PC-9 (cell line): ENCODE measurements at regions not wholly inside any gene's neighbourhood (a gene's known extent, or its start where the extent isn't known, plus 50 kb on each side); places are given as distances from the start of the nearest gene placed in this dataset.

Source experiments
- BruUV-seq: library from RNA; stranded (reverse); fragments of 400-500 nt; replicated peaks from 2 replicates; lab custom pipeline; 2021; lab: Mats Ljungman, UMichigan
- CTCF ChIA-PET: fragments of 300-600 bp; sonication (Branson Sonifier 250); formaldehyde crosslinking; loops from one replicate; lab custom pipeline; 2022; ENCODE audit warnings: antibody characterized with exemption; lab: Charles Lee
- POLR2A ChIA-PET: fragments of 300-600 bp; sonication (Branson Sonifier 250); formaldehyde crosslinking; loops from one replicate; lab custom pipeline; 2022; ENCODE audit warnings: antibody characterized with exemption; ENCODE audit not compliant: unreplicated experiment; lab: Charles Lee
- DNase-seq, 2 experiments: peaks; one replicate each; pipeline versions ENCODE4 v3.0.0 to v3.0.0-alpha.2; 2015 to 2022; ENCODE audit warnings: mixed read lengths in 1 of 2
- H2AFZ ChIP-seq: fragments of 200-600 bp; sonication (generic); 2 replicates; pipeline ENCODE4 v1.8.1; 2017; ENCODE audit warnings: antibody characterized with exemption
- H3F3A ChIP-seq: fragments of 200-600 bp; sonication (generic); 2 replicates; pipeline ENCODE4 v1.8.1; 2017; ENCODE audit warnings: antibody characterized with exemption, mild to moderate bottlenecking, low read depth; ENCODE audit not compliant: insufficient read depth
- H3K27ac ChIP-seq: fragments of 200-600 bp; sonication (generic); 2 replicates; pipeline ENCODE4 v1.6.1; 2016; ENCODE audit warnings: mixed run types
- H3K27me3 ChIP-seq: fragments of 200-600 bp; sonication (generic); 2 replicates; pipeline ENCODE4 v1.6.1; 2016; ENCODE audit warnings: low read depth, mixed run types; ENCODE audit not compliant: insufficient read depth
- H3K36me3 ChIP-seq: fragments of 200-600 bp; sonication (generic); 2 replicates; pipeline ENCODE4 v1.6.1; 2016; ENCODE audit warnings: low read depth, mixed run types
- H3K4me1 ChIP-seq: fragments of 200-600 bp; sonication (generic); replicated peaks from 2 replicates; pipeline ENCODE4 v1.6.1; 2016; ENCODE audit warnings: mixed run types; ENCODE audit not compliant: insufficient read depth
- H3K4me2 ChIP-seq: fragments of 200-600 bp; sonication (generic); 2 replicates; pipeline ENCODE4 v1.6.1; 2017; ENCODE audit warnings: mixed run types
- H3K4me3 ChIP-seq: fragments of 200-600 bp; sonication (generic); 2 replicates; pipeline ENCODE4 v1.6.1; 2016; ENCODE audit warnings: mixed run types
- H3K79me2 ChIP-seq: fragments of 200-600 bp; sonication (generic); 2 replicates; pipeline ENCODE4 v1.6.1; 2017; ENCODE audit warnings: low read depth, mixed run types
- H3K9me2 ChIP-seq: fragments of 200-600 bp; sonication (generic); 2 replicates; pipeline ENCODE4 v1.8.1; 2017; ENCODE audit warnings: mild to moderate bottlenecking; ENCODE audit not compliant: insufficient read depth
- H3K9me3 ChIP-seq: fragments of 200-600 bp; sonication (generic); 2 replicates; pipeline ENCODE4 v1.8.1; 2016; ENCODE audit warnings: low read depth; ENCODE audit not compliant: insufficient read depth
- H4K20me1 ChIP-seq: fragments of 200-600 bp; sonication (generic); 2 replicates; pipeline ENCODE4 v1.8.1; 2017; ENCODE audit not compliant: insufficient read depth
- CTCF ChIP-seq: fragments of 200-600 bp; sonication (generic); conservative IDR thresholded peaks from 2 replicates; pipeline ENCODE4 v1.6.1; 2017; ENCODE audit warnings: mixed run types, antibody characterized with exemption, mild to moderate bottlenecking, moderate library complexity
- EZH2 ChIP-seq: fragments of 200-600 bp; sonication (generic); IDR thresholded peaks from 2 replicates; pipeline ENCODE4 v1.8.0; 2017; ENCODE audit warnings: antibody characterized with exemption, low read depth
- intact Hi-C: fragments of 100-400 bp; cut with micrococcal nuclease; formaldehyde crosslinking; loops from one replicate; pipeline ENCODE4 v1.10.0; 2022; ENCODE audit not compliant: unreplicated experiment

DNA sequence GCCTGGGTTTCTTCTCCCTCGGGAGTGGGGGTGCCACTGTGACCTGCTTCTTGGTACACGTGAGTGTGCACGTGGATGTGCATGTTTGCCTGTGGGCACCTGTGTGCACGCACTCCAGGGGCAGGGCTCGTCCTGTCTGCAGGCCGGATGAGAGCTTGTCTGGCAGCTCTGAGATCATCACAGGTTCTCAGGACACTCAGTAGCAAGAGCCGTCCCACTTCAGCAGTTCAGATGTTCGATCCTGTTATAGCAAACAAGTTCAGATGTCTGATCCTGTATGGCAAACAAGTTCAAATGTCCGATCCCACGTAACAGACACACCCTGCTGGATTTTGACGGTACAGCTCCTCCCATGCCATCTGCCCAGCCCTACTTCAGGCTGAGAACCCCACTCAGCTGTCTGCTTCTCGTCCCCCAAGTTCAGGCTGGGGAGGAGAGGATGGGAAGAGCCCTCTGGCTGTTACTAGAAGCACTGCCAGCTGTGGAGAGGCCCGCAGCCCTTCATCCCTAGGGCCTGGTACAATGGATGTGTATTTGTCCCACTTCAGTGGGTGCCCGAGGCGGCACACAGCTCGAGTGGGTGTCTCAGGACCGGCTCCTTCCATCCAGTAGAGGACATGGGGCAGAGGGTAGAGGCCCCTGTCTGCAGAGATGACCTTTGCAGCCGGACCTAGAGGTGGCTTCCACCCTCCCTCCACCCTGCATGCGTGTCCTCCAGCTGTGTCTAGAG lies 1126.9 kb downstream of the BRD1 start:
- H3K79me2 ChIP-seq, result no peaks in the 10 kb centered on the region
- DNase-seq, result no peak
- peaks cover 80% of the 10 kb centered on the region for H3K27me3 ChIP-seq
- H4K20me1 ChIP-seq, result no peaks in the 10 kb centered on the region; the same call in 1 of the 2 replicates
- H3K36me3 ChIP-seq, result no peaks in the 10 kb centered on the region
- TF ChIP-seq EZH2 (no peak), CTCF (no peak)
- ChIA-PET POLR2A (no interaction called here), CTCF (no interaction called here)
- H3K27ac ChIP-seq, result no peak overlapping the region
- no peaks in the 10 kb centered on the region for H3K9me3 ChIP-seq
- no peaks in the 10 kb centered on the region for H3K4me1 ChIP-seq
- H2AFZ ChIP-seq, result no peak overlapping the region
- intact Hi-C loops, result no loop called here
- H3K4me3 ChIP-seq, result no peak overlapping the region
- no peak overlapping the region for H3K4me2 ChIP-seq
- no TSS peak for BruUV-seq
- no peaks in the 10 kb centered on the region for H3F3A ChIP-seq
- no peaks in the 10 kb centered on the region for H3K9me2 ChIP-seq

GRCh38 chr22:48700180-48700565 lies 1127.5 kb downstream of the BRD1 start:
- Histone ChIP-seq H3F3A (no peaks in the 10 kb centered on the region), H3K4me1 (no peaks in the 10 kb centered on the region), H3K27me3 (peaks cover 80% of the 10 kb centered on the region), H3K9me3 (no peaks in the 10 kb centered on the region), H3K79me2 (no peaks in the 10 kb centered on the region), H3K4me2 (no peak overlapping the region), H3K27ac (no peak overlapping the region), H3K9me2 (no peaks in the 10 kb centered on the region), H4K20me1 (no peaks in the 10 kb centered on the region; the same call in 1 of the 2 replicates), H2AFZ (no peak overlapping the region), H3K4me3 (no peak overlapping the region), H3K36me3 (no peaks in the 10 kb centered on the region)
- TF ChIP-seq EZH2 (no peak), CTCF (no peak)
- no TSS peak for BruUV-seq
- intact Hi-C loops, result no loop called here
- CTCF ChIA-PET, result no interaction called here
- POLR2A ChIA-PET, result no interaction called here
- DNase-seq, result no peak

- no peaks in the 10 kb centered on the region for H3K9me2 ChIP-seq
Measured at GRCh38 chr22:48699511-48699910, 1128.2 kb downstream of the BRD1 start.

More at GRCh38 chr22:48699511-48699910, 1128.2 kb downstream of the BRD1 start:
- intact Hi-C loops, result no loop called here
- no peaks in the 10 kb centered on the region for H3K4me1 ChIP-seq
- no peak for DNase-seq
- no peak overlapping the region for H2AFZ ChIP-seq
- no peaks in the 10 kb centered on the region for H3K79me2 ChIP-seq
- ChIA-PET CTCF (no interaction called here), POLR2A (no interaction called here)
- H3K27me3 ChIP-seq, result peaks cover 77% of the 10 kb centered on the region
- no peak overlapping the region for H3K4me2 ChIP-seq
- no peaks in the 10 kb centered on the region for H3K9me3 ChIP-seq
- no peaks in the 10 kb centered on the region; the same call in 1 of the 2 replicates for H4K20me1 ChIP-seq
- H3K36me3 ChIP-seq, result no peaks in the 10 kb centered on the region
- no peaks in the 10 kb centered on the region for H3F3A ChIP-seq
- BruUV-seq, result no TSS peak
- TF ChIP-seq CTCF (no peak), EZH2 (no peak)
- no peak overlapping the region for H3K27ac ChIP-seq
- no peak overlapping the region for H3K4me3 ChIP-seq
